PC-3 (cell line): ENCODE measurements at regions not wholly inside any gene's neighbourhood (a gene's known extent, or its start where the extent isn't known, plus 50 kb on each side); places are given as distances from the start of the nearest gene placed in this dataset.

ENCODE experiments used
- ATAC-seq: fragments of 200-7000 bp; cut with Tn5 transposase; 2 replicates; pipeline ENCODE4 v1.9.1; 2020; ENCODE audit warnings: mild to moderate bottlenecking, moderate library complexity
- BruUV-seq: library from RNA; stranded (reverse); fragments of 400-500 nt; replicated peaks from 2 replicates; lab custom pipeline; 2021; lab: Mats Ljungman, UMichigan
- CTCF ChIA-PET: fragments of 300-600 bp; sonication (Branson Sonifier 250); formaldehyde crosslinking; loops from one replicate; lab custom pipeline; 2022; ENCODE audit warnings: antibody characterized with exemption; lab: Charles Lee
- POLR2A ChIA-PET: fragments of 300-600 bp; sonication (Branson Sonifier 250); formaldehyde crosslinking; loops from one replicate; lab custom pipeline; 2022; ENCODE audit warnings: antibody characterized with exemption; ENCODE audit not compliant: unreplicated experiment; lab: Charles Lee
- DNase-seq: peaks from one replicate; pipeline ENCODE4 v3.0.0-alpha.2; 2015
- H2AFZ ChIP-seq: fragments of 300-600 bp; sonication (generic); 2 replicates; pipeline ENCODE4 v1.6.0; 2016; ENCODE audit warnings: antibody characterized with exemption, low read length
- H3F3A ChIP-seq: fragments of 300-600 bp; sonication (generic); one replicate; pipeline ENCODE4 v1.6.0; 2017; ENCODE audit warnings: antibody characterized with exemption, low read length, control low read depth, mild to moderate bottlenecking; ENCODE audit not compliant: unreplicated experiment
- H3K27ac ChIP-seq: fragments of 300-600 bp; sonication (generic); 2 replicates; pipeline ENCODE4 v1.5.1; 2016; ENCODE audit warnings: mild to moderate bottlenecking, low read length
- H3K27me3 ChIP-seq: fragments of 300-600 bp; sonication (generic); 2 replicates; pipeline ENCODE4 v1.6.1; 2016; ENCODE audit warnings: low read length, mixed read lengths
- H3K36me3 ChIP-seq: fragments of 300-600 bp; sonication (generic); 2 replicates; pipeline ENCODE4 v1.6.1; 2016; ENCODE audit warnings: low read depth, mixed run types, low read length, mixed read lengths
- H3K4me1 ChIP-seq: fragments of 300-600 bp; sonication (generic); 2 replicates; pipeline ENCODE4 v1.5.1; 2016; ENCODE audit warnings: low read length; ENCODE audit not compliant: insufficient read depth
- H3K4me2 ChIP-seq: fragments of 300-600 bp; sonication (generic); 2 replicates; pipeline ENCODE4 v1.6.0; 2016; ENCODE audit warnings: low read length
- H3K4me3 ChIP-seq: fragments of 300-600 bp; sonication (generic); 2 replicates; pipeline ENCODE4 v1.5.1; 2016; ENCODE audit warnings: mild to moderate bottlenecking, low read length, mixed read lengths
- H3K79me2 ChIP-seq: fragments of 300-600 bp; sonication (generic); 2 replicates; pipeline ENCODE4 v1.6.1; 2017; ENCODE audit warnings: low read length, mixed read lengths
- H3K9ac ChIP-seq: fragments of 300-600 bp; sonication (generic); 2 replicates; pipeline ENCODE4 v1.6.0; 2016; ENCODE audit warnings: mild to moderate bottlenecking, low read length
- H3K9me2 ChIP-seq: fragments of 300-600 bp; sonication (generic); replicated peaks from 2 replicates; pipeline ENCODE4 v1.6.1; 2016; ENCODE audit warnings: mixed run types, low read length, mixed read lengths
- H3K9me3 ChIP-seq: fragments of 300-600 bp; sonication (generic); 2 replicates; pipeline ENCODE4 v1.6.1; 2016; ENCODE audit warnings: low read length, mixed read lengths
- H4K20me1 ChIP-seq: fragments of 300-600 bp; sonication (generic); 2 replicates; pipeline ENCODE4 v1.6.1; 2016; ENCODE audit warnings: low read length, mixed read lengths
- CTCF ChIP-seq: fragments of 300-600 bp; sonication (generic); conservative IDR thresholded peaks from 2 replicates; pipeline ENCODE4 v1.5.1; 2017; ENCODE audit warnings: antibody characterized with exemption, low read depth, mild to moderate bottlenecking, low read length
- EZH2 ChIP-seq: fragments of 300-600 bp; sonication (generic); IDR thresholded peaks from one replicate; pipeline ENCODE4 v1.6.1; 2017; ENCODE audit warnings: antibody characterized with exemption, mild to moderate bottlenecking, low read length; ENCODE audit not compliant: unreplicated experiment
- EZH2phosphoT487 ChIP-seq: fragments of 300-600 bp; sonication (generic); IDR thresholded peaks from 2 replicates; pipeline ENCODE4 v1.6.1; 2018; ENCODE audit warnings: mild to moderate bottlenecking, antibody characterized with exemption, low read length, borderline replicate concordance
- intact Hi-C: fragments of 100-400 bp; cut with micrococcal nuclease; formaldehyde crosslinking; loops from 2 replicates; pipeline ENCODE4 v1.9.0; 2023

DNA sequence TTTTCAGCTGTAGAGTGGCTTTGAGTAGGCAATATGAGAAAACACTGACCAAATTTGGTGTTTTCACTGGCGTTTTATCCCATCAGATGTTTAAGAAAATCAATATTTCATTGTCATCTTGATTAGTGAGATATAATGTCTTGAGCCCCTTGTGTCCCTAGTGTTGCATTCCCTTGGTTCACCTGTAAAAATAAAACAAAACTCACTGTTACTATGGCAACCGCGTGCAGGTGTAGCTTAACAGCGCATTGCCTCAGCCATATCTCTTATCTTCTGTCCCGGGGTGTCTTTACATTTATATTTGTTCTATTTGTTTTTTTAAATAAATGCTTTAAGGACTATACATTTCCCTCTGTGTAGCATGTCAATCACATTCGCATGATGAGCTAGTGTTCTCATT, 551.6 kb downstream of the ZIC1 start:
- intact Hi-C loops, result no loop called here

DNA sequence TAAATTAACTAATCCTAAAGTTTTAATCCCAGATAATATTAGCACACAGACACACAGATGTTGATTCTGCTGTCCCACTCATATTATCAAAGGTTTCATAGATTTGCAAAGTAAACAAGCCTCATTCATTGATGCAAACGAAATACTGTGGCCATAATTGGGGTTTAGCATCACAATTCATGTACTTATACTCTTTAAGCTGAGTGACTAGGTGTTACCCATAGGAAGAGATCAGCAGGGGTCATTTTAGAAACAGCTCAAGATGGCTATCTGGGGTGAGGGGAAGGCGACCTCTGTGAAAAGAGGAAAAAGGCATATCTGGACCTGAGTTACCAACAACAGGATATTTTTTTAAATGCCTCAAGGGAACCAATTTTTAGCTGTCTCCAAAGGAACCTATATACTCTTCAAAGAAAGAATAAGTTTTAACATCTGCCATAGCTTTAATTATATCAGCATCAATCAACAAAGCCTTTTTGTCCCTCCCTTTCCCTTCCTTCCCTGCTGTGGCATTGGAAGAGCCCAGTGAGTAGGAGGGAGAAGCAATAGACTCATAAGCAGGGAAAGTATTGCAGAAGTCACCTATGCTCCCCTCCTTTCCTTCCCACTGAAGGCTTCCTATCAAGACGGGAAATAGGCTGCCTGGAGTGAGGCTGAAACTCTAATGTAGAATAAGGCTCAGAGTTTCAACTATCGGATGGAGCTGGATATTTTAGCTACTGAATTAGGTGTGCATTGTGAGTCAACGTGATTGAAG, 553.4 kb downstream of the ZIC1 start:
- Histone ChIP-seq H3K4me1 (no peaks in the 10 kb centered on the region), H3K4me2 (no peak overlapping the region), H2AFZ (no peak overlapping the region), H3K27me3 (peaks cover 19% of the 10 kb centered on the region), H4K20me1 (no peaks in the 10 kb centered on the region), H3K9me2 (no peaks in the 10 kb centered on the region), H3K9ac (no peak overlapping the region), H3K36me3 (no peaks in the 10 kb centered on the region), H3F3A (no peaks in the 10 kb centered on the region), H3K79me2 (no peaks in the 10 kb centered on the region), H3K9me3 (no peaks in the 10 kb centered on the region), H3K27ac (no peak overlapping the region), H3K4me3 (no peak overlapping the region)
- no peak for ATAC-seq
- TF ChIP-seq EZH2 (no peak), CTCF (no peak), EZH2phosphoT487 (no peak)
- POLR2A ChIA-PET, result no interaction called here
- intact Hi-C loops, result no loop called here
- no peak for DNase-seq
- BruUV-seq, result no TSS peak
- CTCF ChIA-PET, result no interaction called here

More for the DNA sequence above, 551.6 kb downstream of the ZIC1 start:
- no peak for ATAC-seq
- no peak for DNase-seq
- ChIA-PET POLR2A (no interaction called here), CTCF (no interaction called here)
- H3K79me2 ChIP-seq, result no peaks in the 10 kb centered on the region
- H3K27me3 ChIP-seq, result peaks cover 19% of the 10 kb centered on the region
- no peak overlapping the region for H2AFZ ChIP-seq
- no peaks in the 10 kb centered on the region for H3K9me3 ChIP-seq
- H3K9me2 ChIP-seq, result no peaks in the 10 kb centered on the region
- H3K4me1 ChIP-seq, result no peaks in the 10 kb centered on the region
- no peaks in the 10 kb centered on the region for H3F3A ChIP-seq
- H3K27ac ChIP-seq, result no peak overlapping the region
- no peaks in the 10 kb centered on the region for H4K20me1 ChIP-seq
- no peak for TF ChIP-seq EZH2
- no peak for TF ChIP-seq CTCF
- no peak for TF ChIP-seq EZH2phosphoT487
- H3K36me3 ChIP-seq, result no peaks in the 10 kb centered on the region
- H3K4me2 ChIP-seq, result no peak overlapping the region
- H3K9ac ChIP-seq, result no peak overlapping the region
- no TSS peak for BruUV-seq
- H3K4me3 ChIP-seq, result no peak overlapping the region

- H3K4me3 ChIP-seq, result no peak overlapping the region
- H3F3A ChIP-seq, result no peaks in the 10 kb centered on the region
- no peaks in the 10 kb centered on the region for H3K36me3 ChIP-seq
- ChIA-PET CTCF (no interaction called here), POLR2A (no interaction called here)
- no peaks in the 10 kb centered on the region for H3K79me2 ChIP-seq
- no peak overlapping the region for H3K9ac ChIP-seq
- no TSS peak for BruUV-seq
- DNase-seq (no peak), ATAC-seq (no peak)
- H3K4me1 ChIP-seq, result no peaks in the 10 kb centered on the region
- H3K4me2 ChIP-seq, result no peak overlapping the region
- no peaks in the 10 kb centered on the region for H3K9me3 ChIP-seq
- intact Hi-C loops, result no loop called here
- peaks cover 18% of the 10 kb centered on the region for H3K27me3 ChIP-seq
- H2AFZ ChIP-seq, result no peak overlapping the region
- no peak overlapping the region for H3K27ac ChIP-seq
- TF ChIP-seq EZH2phosphoT487 (no peak), CTCF (no peak), EZH2 (no peak)
- H3K9me2 ChIP-seq, result no peaks in the 10 kb centered on the region
- H4K20me1 ChIP-seq, result no peaks in the 10 kb centered on the region
Observed at GRCh38 chr3:147963711-147964110, 554.5 kb downstream of the ZIC1 start.
